ENCODE measurements at regions not wholly inside any gene's neighbourhood (a gene's known extent, or its start where the extent isn't known, plus 50 kb on each side); places are given as distances from the start of the nearest gene placed in this dataset.
A peak's percentile ranks its signal among the peaks of the same experiment; 100 is the strongest.

- Histone ChIP-seq H3K27me3 (ENCODE audit: control insufficient read depth in 3 of 3, insufficient read depth in 3 of 3, low read length in 3 of 3) (no peaks in the 10 kb centered on the region), H3K36me3 (ENCODE audit: control insufficient read depth in 3 of 3, insufficient read depth in 2 of 3, low read depth in 1 of 3, low read length in 3 of 3) (no peaks in the 10 kb centered on the region), H3K27ac (ENCODE audit: low read depth in 1 of 3, low read length in 2 of 3) (no peak overlapping the region), H3K4me1 (ENCODE audit: control insufficient read depth in 3 of 3, insufficient read depth in 2 of 3, low read depth in 1 of 3, low read length in 2 of 3) (peaks cover 0 to 6% (median 0%) of the 10 kb centered on the region in 3 donors), H3K4me3 (ENCODE audit: low read depth in 1 of 3, low read length in 3 of 3) (no peak overlapping the region), H3K9me3 (ENCODE audit: control insufficient read depth in 2 of 2, insufficient read depth in 1 of 2, low read depth in 1 of 2, low read length in 1 of 2) (no peaks in the 10 kb centered on the region)
- 87 to 93% (median 91%) methylated on average over 5 of the region's 5 CpGs for WGBS, 3 donors
- FAIRE-seq (no peak), DNase-seq (no peak)
These were observed 128.6 kb upstream of the PWP1 start for GRCh38 chr12:107557026-107557425.

GRCh38 chr12:107557589-107558100, 128.0 kb upstream of the PWP1 start:
- 77 to 86% (median 79%) methylated on average over 4 of the region's 4 CpGs for WGBS, 3 donors
- H3K27ac ChIP-seq (ENCODE audit: low read depth in 1 of 3, low read length in 2 of 3) = no peak overlapping the region
- H3K4me3 ChIP-seq (ENCODE audit: low read depth in 1 of 3, low read length in 3 of 3) = no peak overlapping the region
- peaks cover 0 to 6% (median 0%) of the 10 kb centered on the region in 3 donors for H3K4me1 ChIP-seq (ENCODE audit: control insufficient read depth in 3 of 3, insufficient read depth in 2 of 3, low read depth in 1 of 3, low read length in 2 of 3)
- DNase-seq (no peak), FAIRE-seq (no peak)
- H3K9me3 ChIP-seq (ENCODE audit: control insufficient read depth in 2 of 2, insufficient read depth in 1 of 2, low read depth in 1 of 2, low read length in 1 of 2) = no peaks in the 10 kb centered on the region
- H3K36me3 ChIP-seq (ENCODE audit: control insufficient read depth in 3 of 3, insufficient read depth in 2 of 3, low read depth in 1 of 3, low read length in 3 of 3) = no peaks in the 10 kb centered on the region
- no peaks in the 10 kb centered on the region for H3K27me3 ChIP-seq (ENCODE audit: control insufficient read depth in 3 of 3, insufficient read depth in 3 of 3, low read length in 3 of 3)

GRCh38 chr12:107558141-107558815, 127.3 kb upstream of the PWP1 start:
- FAIRE-seq = no peak
- Histone ChIP-seq H3K9me3 (ENCODE audit: control insufficient read depth in 2 of 2, insufficient read depth in 1 of 2, low read depth in 1 of 2, low read length in 1 of 2) (no peaks in the 10 kb centered on the region), H3K27ac (ENCODE audit: low read depth in 1 of 3, low read length in 2 of 3) (no peak overlapping the region), H3K36me3 (ENCODE audit: control insufficient read depth in 3 of 3, insufficient read depth in 2 of 3, low read depth in 1 of 3, low read length in 3 of 3) (no peaks in the 10 kb centered on the region), H3K27me3 (ENCODE audit: control insufficient read depth in 3 of 3, insufficient read depth in 3 of 3, low read length in 3 of 3) (no peaks in the 10 kb centered on the region), H3K4me3 (ENCODE audit: low read depth in 1 of 3, low read length in 3 of 3) (no peak overlapping the region), H3K4me1 (ENCODE audit: control insufficient read depth in 3 of 3, insufficient read depth in 2 of 3, low read depth in 1 of 3, low read length in 2 of 3) (peaks cover 0 to 6% (median 0%) of the 10 kb centered on the region in 3 donors)
- no peak for DNase-seq
- WGBS, 3 donors = 60 to 76% (median 63%) methylated on average over 9 of the region's 9 CpGs

GRCh38 chr12:107558816-107559382, 126.7 kb upstream of the PWP1 start:
- 47 to 62% (median 57%) methylated on average over 4 to 5 of the region's 5 CpGs for WGBS, 3 donors
- H3K27ac ChIP-seq (ENCODE audit: low read depth in 1 of 3, low read length in 2 of 3) = no peak overlapping the region
- no peak overlapping the region for H3K4me3 ChIP-seq (ENCODE audit: low read depth in 1 of 3, low read length in 3 of 3)
- H3K4me1 ChIP-seq (ENCODE audit: control insufficient read depth in 3 of 3, insufficient read depth in 2 of 3, low read depth in 1 of 3, low read length in 2 of 3) = peaks cover 0 to 6% (median 0%) of the 10 kb centered on the region in 3 donors
- DNase-seq (peak in 1 of 2 donors; percentile 43), FAIRE-seq (no peak)
- no peaks in the 10 kb centered on the region for H3K36me3 ChIP-seq (ENCODE audit: control insufficient read depth in 3 of 3, insufficient read depth in 2 of 3, low read depth in 1 of 3, low read length in 3 of 3)
- H3K9me3 ChIP-seq (ENCODE audit: control insufficient read depth in 2 of 2, insufficient read depth in 1 of 2, low read depth in 1 of 2, low read length in 1 of 2) = no peaks in the 10 kb centered on the region
- H3K27me3 ChIP-seq (ENCODE audit: control insufficient read depth in 3 of 3, insufficient read depth in 3 of 3, low read length in 3 of 3) = no peaks in the 10 kb centered on the region

GRCh38 chr12:107560165-107560898, 125.3 kb upstream of the PWP1 start:
- peak in 1 of 2 donors; percentile 9 for DNase-seq
- Histone ChIP-seq H3K27ac (ENCODE audit: low read depth in 1 of 3, low read length in 2 of 3) (no peak overlapping the region), H3K9me3 (ENCODE audit: control insufficient read depth in 2 of 2, insufficient read depth in 1 of 2, low read depth in 1 of 2, low read length in 1 of 2) (no peaks in the 10 kb centered on the region), H3K4me1 (ENCODE audit: control insufficient read depth in 3 of 3, insufficient read depth in 2 of 3, low read depth in 1 of 3, low read length in 2 of 3) (peaks cover 0 to 6% (median 0%) of the 10 kb centered on the region in 3 donors), H3K4me3 (ENCODE audit: low read depth in 1 of 3, low read length in 3 of 3) (no peak overlapping the region), H3K36me3 (ENCODE audit: control insufficient read depth in 3 of 3, insufficient read depth in 2 of 3, low read depth in 1 of 3, low read length in 3 of 3) (no peaks in the 10 kb centered on the region), H3K27me3 (ENCODE audit: control insufficient read depth in 3 of 3, insufficient read depth in 3 of 3, low read length in 3 of 3) (no peaks in the 10 kb centered on the region)
- no peak for FAIRE-seq
- 73 to 79% (median 77%) methylated on average over 7 of the region's 7 CpGs for WGBS, 3 donors

- FAIRE-seq = no peak
- 79 to 88% (median 80%) methylated on average over 4 of the region's 4 CpGs for WGBS, 3 donors
These were observed 124.7 kb upstream of the PWP1 start for GRCh38 chr12:107560899-107561285.

GRCh38 chr12:107564946-107565345, 120.7 kb upstream of the PWP1 start:
- Histone ChIP-seq H3K4me3 (ENCODE audit: low read depth in 1 of 3, low read length in 3 of 3) (no peak overlapping the region), H3K27me3 (ENCODE audit: control insufficient read depth in 3 of 3, insufficient read depth in 3 of 3, low read length in 3 of 3) (no peaks in the 10 kb centered on the region), H3K27ac (ENCODE audit: low read depth in 1 of 3, low read length in 2 of 3) (no peak overlapping the region), H3K4me1 (ENCODE audit: control insufficient read depth in 3 of 3, insufficient read depth in 2 of 3, low read depth in 1 of 3, low read length in 2 of 3) (peaks cover 0 to 11% (median 4%) of the 10 kb centered on the region in 3 donors), H3K36me3 (ENCODE audit: control insufficient read depth in 3 of 3, insufficient read depth in 2 of 3, low read depth in 1 of 3, low read length in 3 of 3) (no peaks in the 10 kb centered on the region), H3K9me3 (ENCODE audit: control insufficient read depth in 2 of 2, insufficient read depth in 1 of 2, low read depth in 1 of 2, low read length in 1 of 2) (peaks cover 0 to 4% of the 10 kb centered on the region in 2 donors)
- FAIRE-seq (no peak), DNase-seq (peak; percentile 57 to 65)
- WGBS, 3 donors = 17 to 60% (median 33%) methylated on average over 3 of the region's 3 CpGs

More at GRCh38 chr12:107560899-107561285, 124.7 kb upstream of the PWP1 start:
- no peak overlapping the region for H3K27ac ChIP-seq (ENCODE audit: low read depth in 1 of 3, low read length in 2 of 3)
- no peaks in the 10 kb centered on the region for H3K36me3 ChIP-seq (ENCODE audit: control insufficient read depth in 3 of 3, insufficient read depth in 2 of 3, low read depth in 1 of 3, low read length in 3 of 3)
- H3K4me1 ChIP-seq (ENCODE audit: control insufficient read depth in 3 of 3, insufficient read depth in 2 of 3, low read depth in 1 of 3, low read length in 2 of 3) = peaks cover 0 to 6% (median 0%) of the 10 kb centered on the region in 3 donors
- H3K27me3 ChIP-seq (ENCODE audit: control insufficient read depth in 3 of 3, insufficient read depth in 3 of 3, low read length in 3 of 3) = no peaks in the 10 kb centered on the region
- no peak for DNase-seq
- H3K4me3 ChIP-seq (ENCODE audit: low read depth in 1 of 3, low read length in 3 of 3) = no peak overlapping the region
- H3K9me3 ChIP-seq (ENCODE audit: control insufficient read depth in 2 of 2, insufficient read depth in 1 of 2, low read depth in 1 of 2, low read length in 1 of 2) = no peaks in the 10 kb centered on the region

GRCh38 chr12:107565551-107565950, 120.0 kb upstream of the PWP1 start:
- Histone ChIP-seq H3K9me3 (ENCODE audit: control insufficient read depth in 2 of 2, insufficient read depth in 1 of 2, low read depth in 1 of 2, low read length in 1 of 2) (peaks cover 0 to 4% of the 10 kb centered on the region in 2 donors), H3K27me3 (ENCODE audit: control insufficient read depth in 3 of 3, insufficient read depth in 3 of 3, low read length in 3 of 3) (no peaks in the 10 kb centered on the region), H3K4me3 (ENCODE audit: low read depth in 1 of 3, low read length in 3 of 3) (no peak overlapping the region), H3K36me3 (ENCODE audit: control insufficient read depth in 3 of 3, insufficient read depth in 2 of 3, low read depth in 1 of 3, low read length in 3 of 3) (no peaks in the 10 kb centered on the region), H3K27ac (ENCODE audit: low read depth in 1 of 3, low read length in 2 of 3) (no peak overlapping the region), H3K4me1 (ENCODE audit: control insufficient read depth in 3 of 3, insufficient read depth in 2 of 3, low read depth in 1 of 3, low read length in 2 of 3) (peaks cover 0 to 11% (median 4%) of the 10 kb centered on the region in 3 donors)
- no peak for FAIRE-seq
- DNase-seq = no peak
- WGBS, 3 donors = 60 to 75% (median 64%) methylated on average over 5 of the region's 5 CpGs

Measured in small intestine (tissue), 7 donors.